H9 (cell line): ENCODE measurements at regions not wholly inside any gene's neighbourhood (a gene's known extent, or its start where the extent isn't known, plus 50 kb on each side); places are given as distances from the start of the nearest gene placed in this dataset.

Source experiments
- DNase-seq: peaks from one replicate; pipeline ENCODE4 v3.0.0-alpha.2; 2017
- H2AFZ ChIP-seq: one replicate; pipeline ENCODE4 v1.6.1; 2013; ENCODE audit warnings: mild to moderate bottlenecking, low read length, control low read depth, moderate library complexity
- H2AK5ac ChIP-seq: 2 replicates; pipeline ENCODE4 v1.6.1; 2013; ENCODE audit warnings: low read length, control low read depth, mixed read lengths; ENCODE audit not compliant: insufficient read length
- H2BK120ac ChIP-seq: one replicate; pipeline ENCODE4 v1.6.1; 2013; ENCODE audit warnings: low read depth, mild to moderate bottlenecking, low read length, control low read depth, inconsistent platforms; ENCODE audit not compliant: poor library complexity, severe bottlenecking
- H2BK12ac ChIP-seq: 2 replicates; pipeline ENCODE4 v1.6.1; 2013; ENCODE audit warnings: low read length, control low read depth, mixed read lengths, low read depth; ENCODE audit not compliant: insufficient read length
- H2BK15ac ChIP-seq: 2 replicates; pipeline ENCODE4 v1.6.1; 2013; ENCODE audit warnings: low read depth, low read length, control low read depth
- H2BK20ac ChIP-seq: one replicate; pipeline ENCODE4 v1.6.1; 2013; ENCODE audit warnings: low read depth, mild to moderate bottlenecking, low read length, control low read depth, inconsistent platforms; ENCODE audit not compliant: poor library complexity, severe bottlenecking
- H2BK5ac ChIP-seq: 2 replicates; pipeline ENCODE4 v1.6.1; 2013; ENCODE audit warnings: low read length, control low read depth, mixed read lengths; ENCODE audit not compliant: insufficient read length
- H3K14ac ChIP-seq: 2 replicates; pipeline ENCODE4 v1.6.1; 2013; ENCODE audit warnings: low read length, control low read depth; ENCODE audit not compliant: insufficient read depth
- H3K18ac ChIP-seq: 2 replicates; pipeline ENCODE4 v1.6.1; 2013; ENCODE audit warnings: low read depth, mild to moderate bottlenecking, mixed read lengths, low read length, control low read depth; ENCODE audit not compliant: insufficient read length
- H3K23ac ChIP-seq: 2 replicates; pipeline ENCODE4 v1.6.1; 2013; ENCODE audit warnings: low read length, control low read depth, mixed read lengths, low read depth; ENCODE audit not compliant: insufficient read length
- H3K23me2 ChIP-seq: 2 replicates; pipeline ENCODE4 v1.6.1; 2013; ENCODE audit warnings: low read depth, mild to moderate bottlenecking, mixed read lengths, low read length, control low read depth; ENCODE audit not compliant: insufficient read length, poor library complexity, severe bottlenecking
- H3K27ac ChIP-seq: 2 replicates; pipeline ENCODE4 v1.5.1; 2013; ENCODE audit warnings: low read length, control low read depth, mixed read lengths, low read depth; ENCODE audit not compliant: insufficient read length
- H3K27me3 ChIP-seq: 2 replicates; pipeline ENCODE4 v1.6.1; 2013; ENCODE audit warnings: low read length, control low read depth, inconsistent platforms; ENCODE audit not compliant: insufficient read depth
- H3K4ac ChIP-seq: 2 replicates; pipeline ENCODE4 v1.6.1; 2013; ENCODE audit warnings: low read depth, mild to moderate bottlenecking, control low read depth, inconsistent platforms, low read length, moderate library complexity
- H3K4me1 ChIP-seq: 2 replicates; pipeline ENCODE4 v1.6.1; 2013; ENCODE audit warnings: low read length, control low read depth, inconsistent platforms; ENCODE audit not compliant: insufficient read depth
- H3K4me2 ChIP-seq: 2 replicates; pipeline ENCODE4 v1.6.1; 2013; ENCODE audit warnings: low read length, control low read depth, mixed read lengths; ENCODE audit not compliant: insufficient read length, insufficient read depth
- H3K56ac ChIP-seq: 2 replicates; pipeline ENCODE4 v1.6.1; 2013; ENCODE audit warnings: low read depth, mild to moderate bottlenecking, mixed read lengths, low read length, control low read depth; ENCODE audit not compliant: insufficient read length
- H3K79me1 ChIP-seq: 2 replicates; pipeline ENCODE4 v1.6.1; 2013; ENCODE audit warnings: low read depth, mild to moderate bottlenecking, moderate library complexity, low read length, control low read depth, inconsistent platforms; ENCODE audit not compliant: insufficient read depth, poor library complexity, severe bottlenecking
- H3K79me2 ChIP-seq: 2 replicates; pipeline ENCODE4 v1.6.1; 2013; ENCODE audit warnings: low read length, control low read depth, inconsistent platforms; ENCODE audit not compliant: insufficient read depth
- H3K9ac ChIP-seq: 2 replicates; pipeline ENCODE4 v1.6.1; 2013; ENCODE audit warnings: low read length, control low read depth, mixed read lengths; ENCODE audit not compliant: insufficient read length; ENCODE audit errors: extremely low read depth
- H3K9me3 ChIP-seq: one replicate; pipeline ENCODE4 v1.6.1; 2013; ENCODE audit warnings: low read depth, low read length, inconsistent platforms; ENCODE audit not compliant: control insufficient read depth
- H3T11ph ChIP-seq: one replicate; pipeline ENCODE4 v1.6.1; 2013; ENCODE audit warnings: mild to moderate bottlenecking, low read length, control low read depth, inconsistent platforms
- H4K20me1 ChIP-seq: one replicate; pipeline ENCODE4 v1.6.1; 2013; ENCODE audit not compliant: control insufficient read depth, insufficient read length, insufficient read depth
- H4K5ac ChIP-seq: 2 replicates; pipeline ENCODE4 v1.6.1; 2013; ENCODE audit warnings: low read depth, mild to moderate bottlenecking, mixed read lengths, low read length, control low read depth; ENCODE audit not compliant: insufficient read length
- H4K8ac ChIP-seq: replicated peaks from 2 replicates; pipeline ENCODE4 v1.6.1; 2013; ENCODE audit warnings: low read length, control low read depth, mixed read lengths, low read depth; ENCODE audit not compliant: insufficient read length
- H4K91ac ChIP-seq: 2 replicates; pipeline ENCODE4 v1.6.1; 2013; ENCODE audit warnings: low read depth, mild to moderate bottlenecking, moderate library complexity, mixed read lengths, low read length, control low read depth; ENCODE audit not compliant: insufficient read length
- H3K27ac Mint-ChIP-seq, 3 experiments: 2 replicates in 2 of 3; 3 replicates in 1 of 3; pipeline ENCODE4 v1.8.0; 2020 to 2021; ENCODE audit warnings: mixed read lengths in 3 of 3, mild to moderate bottlenecking in 1 of 3, moderate library complexity in 1 of 3
- H3K27me3 Mint-ChIP-seq: 2 replicates; pipeline ENCODE4 v1.8.0; 2021; ENCODE audit warnings: low read depth, mild to moderate bottlenecking, moderate library complexity, mixed read lengths
- H3K36me3 Mint-ChIP-seq, 3 experiments: 2 replicates in 2 of 3; 3 replicates in 1 of 3; pipeline ENCODE4 v1.8.0; 2020 to 2021; ENCODE audit warnings: low read depth in 3 of 3, mixed read lengths in 3 of 3; ENCODE audit not compliant: insufficient read depth in 1 of 3
- H3K4me1 Mint-ChIP-seq, 2 experiments: 2 replicates each; pipeline ENCODE4 v1.8.0; 2020; ENCODE audit warnings: mixed read lengths in 2 of 2
- H3K4me3 Mint-ChIP-seq, 2 experiments: 2 replicates in 1 of 2; 3 replicates in 1 of 2; pipeline ENCODE4 v1.8.0; 2020 to 2021; ENCODE audit warnings: mild to moderate bottlenecking in 2 of 2, mixed read lengths in 2 of 2, moderate library complexity in 1 of 2
- H3K9me3 Mint-ChIP-seq, 2 experiments: 2 replicates in 1 of 2; 3 replicates in 1 of 2; pipeline ENCODE4 v1.8.0; 2020; ENCODE audit warnings: mild to moderate bottlenecking in 2 of 2, mixed read lengths in 2 of 2, moderate library complexity in 1 of 2
- WGBS: extraction: QIAGEN DNeasy Blood & Tissue Kit; methylation state at CpG from one replicate; pipeline ENCODE4 v1.1.7; 2013; ENCODE audit warnings: missing lambda C conversion rate, low lambda C conversion rate, mixed read lengths; ENCODE audit not compliant: insufficient read length; ENCODE audit errors: extremely low coverage; 5-methylcytosine and 5-hydroxymethylcytosine counted together
- TF ChIP-seq, protein P1 (sequence below): fragments of 200-600 bp; sonication (generic); conservative IDR thresholded peaks from 3 replicates; pipeline ENCODE4 v1.8.0; 2021; ENCODE audit warnings: antibody characterized with exemption, mild to moderate bottlenecking

GRCh38 chr5:121038438-121038837 is 574.3 kb downstream of the PRR16 start:
- Histone ChIP-seq H3K79me1 (no peaks in the 10 kb centered on the region), H3K9ac (no peak overlapping the region), H3K27ac (no peak overlapping the region), H3T11ph (no peak overlapping the region), H2BK5ac (no peak overlapping the region), H4K20me1 (no peaks in the 10 kb centered on the region), H3K27me3 (no peaks in the 10 kb centered on the region), H2BK120ac (no peak overlapping the region), H4K91ac (no peak overlapping the region), H2AK5ac (no peak overlapping the region), H2BK15ac (no peak overlapping the region), H3K9me3 (no peaks in the 10 kb centered on the region), H3K79me2 (no peaks in the 10 kb centered on the region), H2AFZ (no peak overlapping the region), H2BK12ac (no peak overlapping the region), H3K4me2 (no peak overlapping the region), H4K5ac (no peak overlapping the region), H4K8ac (no peak overlapping the region), H3K23ac (no peak overlapping the region), H3K4me1 (no peaks in the 10 kb centered on the region), H3K56ac (no peak overlapping the region), H2BK20ac (no peak overlapping the region), H3K18ac (no peak overlapping the region), H3K14ac (no peak overlapping the region), H3K23me2 (no peaks in the 10 kb centered on the region), H3K4ac (no peak overlapping the region)
- 0 out of 5 replicates have a peak, but pooled peaks cover 0 to 2% of the 10 kb centered on the region in 2 experiments for H3K9me3 Mint-ChIP-seq
- no peaks in the 10 kb centered on the region for H3K27me3 Mint-ChIP-seq
- TF ChIP-seq, protein P1, sequence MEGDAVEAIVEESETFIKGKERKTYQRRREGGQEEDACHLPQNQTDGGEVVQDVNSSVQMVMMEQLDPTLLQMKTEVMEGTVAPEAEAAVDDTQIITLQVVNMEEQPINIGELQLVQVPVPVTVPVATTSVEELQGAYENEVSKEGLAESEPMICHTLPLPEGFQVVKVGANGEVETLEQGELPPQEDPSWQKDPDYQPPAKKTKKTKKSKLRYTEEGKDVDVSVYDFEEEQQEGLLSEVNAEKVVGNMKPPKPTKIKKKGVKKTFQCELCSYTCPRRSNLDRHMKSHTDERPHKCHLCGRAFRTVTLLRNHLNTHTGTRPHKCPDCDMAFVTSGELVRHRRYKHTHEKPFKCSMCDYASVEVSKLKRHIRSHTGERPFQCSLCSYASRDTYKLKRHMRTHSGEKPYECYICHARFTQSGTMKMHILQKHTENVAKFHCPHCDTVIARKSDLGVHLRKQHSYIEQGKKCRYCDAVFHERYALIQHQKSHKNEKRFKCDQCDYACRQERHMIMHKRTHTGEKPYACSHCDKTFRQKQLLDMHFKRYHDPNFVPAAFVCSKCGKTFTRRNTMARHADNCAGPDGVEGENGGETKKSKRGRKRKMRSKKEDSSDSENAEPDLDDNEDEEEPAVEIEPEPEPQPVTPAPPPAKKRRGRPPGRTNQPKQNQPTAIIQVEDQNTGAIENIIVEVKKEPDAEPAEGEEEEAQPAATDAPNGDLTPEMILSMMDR: no peak
- DNase-seq: no peak
- H3K27ac Mint-ChIP-seq: no peak overlapping the region
- no CpG with 5 or more reads among the region's 4 CpGs for WGBS
- no peaks in the 10 kb centered on the region for H3K36me3 Mint-ChIP-seq
- peaks cover 1 to 5% of the 10 kb centered on the region in 2 experiments; a peak in 3 of 4 replicates for H3K4me1 Mint-ChIP-seq
- no peak overlapping the region for H3K4me3 Mint-ChIP-seq
